GDM1 (cell line): ENCODE measurements at regions not wholly inside any gene's neighbourhood (a gene's known extent, or its start where the extent isn't known, plus 50 kb on each side); places are given as distances from the start of the nearest gene placed in this dataset.
"Not testable (repeated sequence)": the region's sequence is repeated elsewhere in the genome, so short reads cannot be mapped to it uniquely, and the experiment has no call there.

ENCODE experiments used
- DNase-seq: peaks from one replicate; lab custom pipeline; 2025; lab: John Stamatoyannopoulos, UW

GRCh38 chr4:131488772-131489171, 1660.3 kb upstream of the PCDH10 start:
- no peak for DNase-seq

DNA sequence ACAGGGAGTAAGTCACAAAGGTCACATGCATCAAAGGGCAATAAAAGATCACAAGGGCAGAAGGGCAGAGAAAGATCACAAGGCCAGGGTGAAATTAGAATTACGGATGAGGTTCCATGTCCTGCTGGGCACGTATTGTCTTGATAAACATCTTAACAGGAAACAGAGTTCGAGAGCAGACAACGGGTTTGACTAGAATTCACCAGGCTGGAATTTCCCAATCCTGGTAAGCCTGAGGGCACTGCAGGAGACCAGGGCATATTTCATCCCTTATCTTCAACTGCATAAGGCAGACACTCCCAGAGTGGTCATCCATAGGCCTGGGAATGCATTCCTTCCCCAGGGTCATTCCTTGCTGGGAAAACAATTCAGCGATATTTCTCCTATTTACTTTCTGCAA, 1652.9 kb upstream of the PCDH10 start:
- DNase-seq, result not testable (repeated sequence)

- no peak for DNase-seq
Observed at GRCh38 chr4:131499141-131499873, 1649.8 kb upstream of the PCDH10 start.

- no peak for DNase-seq
Observed at GRCh38 chr4:131509521-131509920, 1639.6 kb upstream of the PCDH10 start.

- no peak for DNase-seq
Observed at GRCh38 chr4:131526686-131527085, 1622.4 kb upstream of the PCDH10 start.

DNA sequence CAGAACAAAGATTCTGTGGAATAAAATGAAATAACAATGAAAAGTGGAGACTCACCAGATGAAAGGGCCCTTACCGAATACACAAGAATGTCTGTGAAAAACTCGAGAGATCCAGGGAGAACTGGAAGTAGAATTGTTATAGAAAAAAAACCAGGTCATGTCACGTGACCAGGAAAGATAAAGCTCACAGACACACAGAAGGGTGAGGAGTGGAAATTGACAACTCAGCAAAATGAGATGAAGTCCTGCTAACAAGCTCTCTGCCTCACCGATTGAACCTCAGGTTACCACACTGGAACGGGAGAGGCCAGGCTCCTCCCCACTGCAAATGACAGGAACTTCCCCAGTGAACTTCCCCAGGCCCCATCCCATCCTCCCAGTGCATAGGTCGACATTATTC, 1618.0 kb upstream of the PCDH10 start:
- no peak for DNase-seq

DNA sequence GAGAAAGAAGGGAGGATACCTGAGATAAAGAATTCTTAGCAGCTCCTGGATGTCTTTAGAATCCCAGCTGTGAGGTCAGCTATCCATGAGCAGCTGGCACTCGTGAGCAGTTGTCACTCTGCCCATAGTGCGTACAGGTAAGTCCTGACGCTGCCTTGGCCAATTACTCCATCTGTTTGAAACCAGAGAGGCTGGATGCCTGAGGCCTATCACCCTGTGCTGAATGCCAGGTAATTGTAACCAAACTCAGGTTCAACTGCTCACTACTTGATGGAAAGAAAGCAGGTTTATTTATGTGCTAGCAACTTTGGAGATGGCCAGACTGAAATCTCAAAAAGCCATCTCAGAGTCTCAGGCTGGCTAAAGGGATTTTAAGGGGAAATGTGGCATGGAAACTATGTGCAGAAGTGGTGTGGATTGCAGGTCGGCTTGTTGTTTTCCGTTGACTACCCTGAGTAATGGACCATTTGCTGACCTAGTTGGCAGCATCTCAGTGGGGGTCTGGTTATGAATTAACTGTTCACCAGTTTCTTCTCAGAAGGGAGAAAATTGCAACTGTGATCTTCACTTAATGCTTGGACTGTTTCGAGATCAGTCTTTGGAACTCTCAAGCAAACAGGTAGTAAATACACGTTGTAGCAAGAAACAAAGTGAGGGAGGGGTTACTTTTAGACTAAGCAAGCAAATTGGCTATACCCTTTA, 1614.0 kb upstream of the PCDH10 start:
- no peak for DNase-seq

GRCh38 chr4:131540256-131540655, 1608.8 kb upstream of the PCDH10 start:
- no peak for DNase-seq

DNA sequence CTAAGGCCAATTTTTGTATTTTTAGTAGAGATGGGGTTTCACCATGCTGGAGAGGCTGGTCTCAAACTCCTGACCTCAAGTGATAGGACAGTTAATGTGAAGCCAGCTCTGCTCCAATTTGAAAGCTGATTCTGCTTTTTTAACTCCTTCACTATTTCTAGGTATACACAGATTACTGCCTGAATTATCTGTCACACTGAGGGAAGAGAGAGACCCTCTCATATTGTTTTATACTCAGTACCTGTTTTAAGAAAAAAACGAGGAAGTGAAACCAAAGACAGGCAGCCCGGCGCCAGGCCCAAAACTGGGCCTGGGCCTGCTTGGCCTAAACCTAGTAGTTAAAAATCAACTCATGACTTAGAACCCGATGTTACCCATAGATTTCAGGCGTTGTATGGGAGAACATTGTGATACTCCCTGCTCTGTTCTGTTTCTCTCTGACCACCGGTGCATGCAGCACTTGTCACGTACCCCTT, 1601.5 kb upstream of the PCDH10 start:
- DNase-seq, result no peak

DNA sequence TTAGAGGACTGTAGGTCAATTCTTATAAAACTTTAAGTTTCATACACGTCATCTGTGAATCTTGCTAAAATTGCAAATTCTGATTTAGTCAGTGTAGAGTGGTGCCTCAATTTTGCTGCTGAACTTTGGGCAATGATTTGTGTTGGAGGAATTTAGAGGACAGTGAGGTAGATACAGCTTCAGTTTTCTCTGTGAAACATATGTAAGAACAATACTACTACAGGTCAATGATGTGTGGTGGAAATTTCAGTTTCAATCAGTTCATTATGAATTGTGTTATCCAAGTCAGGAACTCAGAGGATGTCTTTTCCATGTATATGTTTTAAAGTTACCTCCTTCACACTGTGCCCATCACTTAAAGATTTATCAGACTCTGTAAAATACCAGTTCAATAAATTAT, 1597.8 kb upstream of the PCDH10 start:
- no peak for DNase-seq

- DNase-seq, result no peak
Observed at GRCh38 chr4:131566026-131566425, 1583.1 kb upstream of the PCDH10 start.

GRCh38 chr4:131584587-131584986, 1564.5 kb upstream of the PCDH10 start:
- DNase-seq, result no peak

DNA sequence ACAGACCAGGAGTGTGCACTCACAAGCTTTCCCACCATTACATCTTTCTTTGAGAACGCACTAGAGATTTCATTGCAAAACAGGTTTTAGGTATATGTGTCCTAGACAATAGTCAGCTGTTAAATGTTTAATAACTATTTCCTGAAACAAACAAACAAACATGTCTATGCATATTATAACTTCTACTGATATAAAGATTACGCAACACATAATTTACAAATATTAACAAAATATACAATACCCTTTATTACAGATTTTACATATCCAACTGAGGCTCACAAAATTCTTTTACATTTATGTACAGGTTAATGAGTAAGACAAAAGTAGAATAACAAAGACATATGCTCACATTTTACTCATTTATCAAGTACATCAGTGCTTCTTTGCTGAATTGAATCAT, 1554.0 kb upstream of the PCDH10 start:
- no peak for DNase-seq

- no peak for DNase-seq
Observed at GRCh38 chr4:131603705-131604104, 1545.4 kb upstream of the PCDH10 start.

DNA sequence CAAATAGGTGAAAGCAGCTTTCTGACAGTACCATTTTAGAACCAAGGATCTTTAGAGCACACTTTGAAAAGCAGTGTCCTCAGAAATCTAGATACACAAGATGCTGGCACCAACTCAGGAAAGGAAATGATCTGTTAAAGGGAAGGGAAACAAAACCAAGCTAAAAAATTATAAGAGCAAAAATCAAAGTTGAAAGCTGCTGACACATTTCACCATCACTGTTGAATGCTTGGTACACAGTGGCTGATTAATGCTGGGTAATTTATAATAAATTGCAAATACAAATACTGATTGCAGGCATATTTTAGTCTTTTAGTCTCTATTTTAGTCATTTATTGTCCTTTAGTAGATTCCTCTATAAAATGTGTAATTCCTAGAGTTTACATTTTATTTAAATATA, 1540.1 kb upstream of the PCDH10 start:
- no peak for DNase-seq

DNA sequence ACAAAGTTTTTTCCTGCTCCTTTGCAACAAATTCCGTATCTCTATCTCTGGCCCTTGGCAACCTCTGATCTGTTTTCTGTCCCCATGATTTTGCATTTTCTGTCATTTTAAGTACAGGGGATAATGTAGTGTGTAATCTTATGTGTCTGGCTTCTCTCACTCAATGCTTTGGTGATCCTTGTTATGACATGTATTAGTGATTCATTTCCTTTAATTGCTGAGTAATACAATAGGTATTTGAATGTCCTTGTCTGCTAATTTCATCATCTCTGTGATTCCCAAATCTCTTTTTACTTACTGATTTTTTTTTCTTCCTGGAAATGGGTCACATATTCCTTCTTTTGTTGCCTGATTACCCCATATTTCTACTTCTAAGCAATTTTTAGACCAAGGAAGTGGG, 1538.6 kb upstream of the PCDH10 start:
- not testable (repeated sequence) for DNase-seq

- DNase-seq, result no peak
Observed at GRCh38 chr4:131613086-131613823, 1535.8 kb upstream of the PCDH10 start.

- no peak for DNase-seq
Observed at GRCh38 chr4:131613824-131614216, 1535.3 kb upstream of the PCDH10 start.

DNA sequence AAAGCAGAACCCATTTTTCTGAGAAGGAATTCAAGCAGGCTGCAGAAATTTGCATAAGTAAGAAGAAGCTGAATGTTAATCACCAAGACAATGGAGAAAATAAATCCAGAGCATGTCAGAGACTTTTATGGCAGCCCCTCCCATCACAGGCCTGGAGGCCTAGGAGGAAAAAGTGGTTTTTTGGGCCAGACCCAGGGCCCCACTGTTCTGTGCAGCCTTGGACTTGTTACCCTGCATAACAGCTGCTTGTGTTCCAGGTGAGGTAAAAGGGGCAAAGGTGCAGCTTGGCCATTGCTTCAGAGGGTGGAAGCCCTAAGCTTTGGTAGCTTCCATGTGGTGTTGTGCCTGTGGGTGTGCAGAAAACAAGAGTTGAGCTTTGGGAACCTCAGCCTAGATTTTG, 1516.2 kb upstream of the PCDH10 start:
- DNase-seq, result no peak

- no peak for DNase-seq
Observed at GRCh38 chr4:131635191-131635590, 1513.9 kb upstream of the PCDH10 start.

DNA sequence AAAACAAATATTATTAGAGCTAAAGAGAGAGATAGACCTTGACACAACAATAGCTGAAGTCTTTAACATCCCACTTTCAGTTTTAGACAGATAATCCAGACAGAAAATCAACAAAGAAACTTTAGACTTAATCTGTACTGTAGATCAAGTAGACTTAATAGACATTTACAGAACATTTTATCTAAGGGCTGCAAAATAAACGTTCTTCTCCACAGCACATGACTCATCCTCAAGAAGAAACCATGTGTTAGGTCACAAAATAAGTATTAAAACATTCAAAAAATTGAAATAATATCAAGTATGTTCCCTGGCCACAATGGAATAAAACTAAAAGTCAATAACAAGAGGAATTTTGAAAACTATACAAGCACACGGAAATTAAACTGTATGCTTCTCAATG, 1510.3 kb upstream of the PCDH10 start:
- DNase-seq, result no peak

DNA sequence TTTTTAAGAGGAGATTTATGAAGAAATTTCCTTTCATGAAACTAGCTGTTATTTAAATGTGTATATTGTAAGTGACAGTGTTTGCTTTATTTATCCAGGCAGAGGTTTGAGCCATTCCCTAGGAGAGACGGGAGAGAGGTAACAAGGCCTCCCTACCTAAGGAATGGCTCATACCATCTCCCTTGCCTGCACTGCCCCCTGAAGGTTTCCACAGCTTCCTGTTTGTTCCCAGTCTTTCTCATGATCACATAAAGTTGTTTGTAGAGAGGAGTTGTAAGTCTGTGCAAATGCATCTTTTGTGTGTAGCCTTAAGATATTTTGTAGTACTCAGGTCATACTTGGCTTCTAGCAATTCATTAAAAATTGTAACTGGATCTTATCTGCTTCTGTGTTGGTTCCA, 1504.5 kb upstream of the PCDH10 start:
- no peak for DNase-seq

- no peak for DNase-seq
Observed at GRCh38 chr4:131649227-131649626, 1499.9 kb upstream of the PCDH10 start.
